Stimulated activated CD4-positive, alpha-beta T cell treated with anti-CD3 and anti-CD28 coated beads, Interleukin-2, amount 100 ng/mL, for 4 hours (primary cell): ENCODE measurements at regions not wholly inside any gene's neighbourhood (a gene's known extent, or its start where the extent isn't known, plus 50 kb on each side); places are given as distances from the start of the nearest gene placed in this dataset.
"Not testable (repeated sequence)": the region's sequence is repeated elsewhere in the genome, so short reads cannot be mapped to it uniquely, and the experiment has no call there.

ENCODE experiments used
- DNase-seq: peaks from one replicate; pipeline ENCODE4 v3.0.0-alpha.2; 2020; ENCODE audit warnings: low read depth

GRCh38 chr5:92147798-92148197 lies 764.7 kb upstream of the ARRDC3 start:
- DNase-seq: no peak

DNA sequence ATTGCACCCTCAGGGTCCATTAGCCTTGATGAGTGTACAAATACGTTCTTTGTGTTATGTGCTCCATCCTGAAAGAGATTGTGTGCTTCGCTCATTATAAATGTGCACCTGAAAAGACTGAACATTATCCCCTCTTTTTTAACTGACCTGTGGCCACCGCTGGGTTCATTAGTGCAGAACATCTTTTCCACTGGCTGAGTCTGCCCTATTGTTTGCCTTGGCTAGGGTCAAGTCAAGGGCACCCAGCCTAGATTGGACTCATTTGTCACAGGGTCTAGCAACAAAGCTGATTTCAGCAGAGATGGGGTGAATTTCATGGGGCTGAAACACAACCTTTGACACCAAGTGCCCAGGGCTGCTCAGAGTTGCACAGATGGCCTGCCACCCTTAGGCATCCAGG lies 764.1 kb upstream of the ARRDC3 start:
- DNase-seq: no peak

DNA sequence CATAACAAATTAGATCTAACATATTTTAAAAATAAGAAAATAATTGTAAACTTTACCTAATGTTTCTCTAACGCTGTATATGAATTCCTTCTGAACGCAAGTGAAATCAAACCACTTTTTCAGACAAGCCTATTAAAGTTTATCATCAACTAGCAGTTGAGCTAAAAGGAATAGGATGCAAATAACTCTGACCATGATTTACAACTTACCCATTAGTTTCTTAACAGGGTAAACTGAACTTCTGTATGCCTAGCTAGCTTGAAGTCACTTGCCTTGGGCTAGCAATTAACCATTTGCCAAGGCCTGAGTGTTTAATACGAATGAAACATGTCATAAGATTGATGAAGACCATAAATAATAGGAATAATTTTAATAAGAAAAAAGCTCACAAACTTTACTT lies 762.7 kb upstream of the ARRDC3 start:
- no peak for DNase-seq

DNA sequence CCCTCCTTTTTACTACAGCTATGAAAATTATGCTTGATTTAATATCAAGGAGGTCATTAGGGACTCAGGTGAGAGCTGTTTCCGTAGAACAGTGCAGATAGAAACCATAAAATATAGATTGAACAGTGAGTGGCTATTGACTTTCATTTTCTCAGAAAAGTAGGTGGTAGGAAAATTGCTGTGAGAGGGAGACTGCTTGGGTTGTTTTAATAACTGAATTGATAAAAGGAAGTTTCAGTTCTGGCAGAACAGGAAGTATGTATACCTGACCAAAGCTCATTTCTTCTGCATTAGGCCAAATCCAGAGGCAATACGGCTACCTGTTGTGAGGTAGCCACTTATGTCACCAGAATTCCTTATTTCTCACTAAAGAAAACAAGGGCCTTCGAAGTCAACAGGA lies 761.7 kb upstream of the ARRDC3 start:
- DNase-seq: no peak

GRCh38 chr5:92132294-92132908 lies 749.3 kb upstream of the ARRDC3 start:
- not testable (repeated sequence) for DNase-seq

DNA sequence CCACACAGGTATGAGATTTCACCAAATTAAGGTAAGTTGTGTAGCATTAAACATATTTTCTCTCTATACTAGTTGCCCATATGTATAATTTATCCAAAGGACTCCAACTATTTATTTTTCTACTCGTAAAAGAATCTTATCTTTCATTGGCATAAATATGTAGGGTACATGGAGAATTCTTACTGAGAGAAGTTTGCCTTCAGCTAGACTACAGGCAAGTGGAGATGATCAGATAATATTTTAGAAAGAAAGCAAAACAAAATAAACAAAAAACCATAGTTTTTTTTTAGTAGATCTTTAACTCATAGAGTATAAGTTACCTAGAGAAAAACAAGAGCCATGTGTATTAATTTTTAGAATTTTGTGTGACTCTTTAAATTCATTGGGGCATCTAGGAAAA lies 743.1 kb upstream of the ARRDC3 start:
- no peak for DNase-seq

- DNase-seq: no peak
Measured at GRCh38 chr5:92119110-92119509, 736.0 kb upstream of the ARRDC3 start.

DNA sequence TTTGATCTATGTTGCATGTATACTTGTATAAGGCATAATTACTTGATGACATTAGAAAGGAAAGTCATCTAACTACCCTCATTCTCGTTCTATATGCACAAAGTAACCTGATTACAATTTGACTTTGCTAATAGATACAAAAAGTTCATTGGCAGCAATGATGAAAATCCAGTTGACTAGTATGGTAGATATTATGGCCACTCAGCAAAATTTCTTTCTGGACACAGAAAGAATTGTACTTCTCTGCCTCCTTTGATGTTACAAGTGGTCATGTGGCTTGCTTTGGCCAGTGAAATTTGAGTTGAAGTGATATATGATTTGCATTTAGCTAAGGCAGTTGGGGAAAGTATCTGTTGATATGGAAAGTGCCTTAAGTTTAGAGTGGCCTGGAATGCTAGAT lies 723.7 kb upstream of the ARRDC3 start:
- no peak for DNase-seq

GRCh38 chr5:92104126-92104525 lies 721.0 kb upstream of the ARRDC3 start:
- no peak for DNase-seq

GRCh38 chr5:92102313-92102712 lies 719.2 kb upstream of the ARRDC3 start:
- DNase-seq: no peak

DNA sequence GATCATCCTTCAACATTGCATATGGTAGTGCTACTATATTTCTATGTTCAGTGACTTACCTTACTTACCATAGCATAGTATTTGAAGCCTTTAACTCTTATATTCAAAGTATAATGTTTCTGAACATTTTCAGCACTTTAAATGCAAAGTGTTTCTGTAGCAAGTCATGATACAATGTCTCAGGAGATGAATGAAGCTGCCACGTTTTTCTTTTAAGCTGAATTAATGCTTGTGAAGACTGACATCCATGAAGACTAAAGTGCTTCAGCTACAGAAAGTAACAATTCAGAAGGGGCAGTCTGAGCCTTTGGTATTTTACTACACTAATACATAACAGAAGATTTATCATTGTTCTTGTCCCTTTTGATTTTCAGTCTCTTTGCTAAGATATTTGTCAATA lies 709.1 kb upstream of the ARRDC3 start:
- DNase-seq: no peak

DNA sequence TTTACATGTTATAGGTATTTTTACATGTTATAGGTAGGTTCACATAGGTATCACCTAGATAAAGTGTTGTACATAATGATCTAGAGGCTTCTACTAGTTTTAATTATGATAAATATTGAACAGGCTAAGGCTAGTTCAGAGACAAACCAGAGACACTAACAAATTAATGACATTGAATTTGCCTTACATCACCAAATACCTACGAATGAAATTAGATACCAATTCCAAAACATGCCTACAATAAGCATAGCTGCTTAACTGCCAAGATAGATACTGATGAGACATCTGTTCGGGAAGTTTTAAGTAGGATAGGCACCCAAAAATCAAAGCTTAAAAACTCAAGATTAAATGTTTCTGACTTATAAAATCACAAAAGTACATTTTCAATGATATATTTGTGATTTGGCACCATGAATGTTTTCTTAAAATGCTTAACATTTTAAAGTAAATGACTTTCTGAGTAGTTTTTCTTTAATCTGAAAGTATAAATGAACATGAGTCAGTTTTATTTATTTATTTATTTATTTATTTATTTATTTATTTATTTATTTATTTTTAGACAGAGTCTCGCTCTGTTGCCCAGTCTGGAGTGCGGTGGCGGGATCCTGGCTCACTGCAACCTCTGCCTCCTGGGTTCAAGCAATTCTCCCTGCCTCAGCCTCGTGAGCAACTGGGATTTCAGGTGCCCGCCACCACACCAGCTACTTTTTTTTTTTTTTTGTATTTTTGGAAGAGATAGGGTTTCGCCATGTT lies 703.1 kb upstream of the ARRDC3 start:
- DNase-seq: no peak

- DNase-seq: no peak
Measured at GRCh38 chr5:92081958-92082712, 699.0 kb upstream of the ARRDC3 start.

- DNase-seq: no peak
Measured at GRCh38 chr5:92070786-92071185, 687.7 kb upstream of the ARRDC3 start.

DNA sequence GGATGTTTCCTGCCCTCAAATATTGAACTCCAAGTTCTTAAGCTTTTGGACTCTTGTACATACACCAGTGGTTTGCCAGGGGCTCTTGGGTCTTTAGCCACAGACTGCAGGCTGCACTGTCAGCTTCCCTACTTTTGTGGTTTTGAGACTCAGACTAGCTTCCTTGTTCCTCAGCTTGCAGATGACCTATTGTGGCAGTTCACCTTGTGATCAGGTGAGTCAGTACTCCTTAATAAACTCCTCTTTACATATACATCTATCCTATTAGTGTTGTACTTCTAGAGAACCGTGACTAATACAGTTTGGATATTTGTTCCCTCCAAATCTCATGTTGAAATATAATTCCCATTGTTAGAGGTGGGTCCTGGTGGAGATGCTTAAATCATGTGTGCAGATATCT lies 681.9 kb upstream of the ARRDC3 start:
- DNase-seq: no peak

DNA sequence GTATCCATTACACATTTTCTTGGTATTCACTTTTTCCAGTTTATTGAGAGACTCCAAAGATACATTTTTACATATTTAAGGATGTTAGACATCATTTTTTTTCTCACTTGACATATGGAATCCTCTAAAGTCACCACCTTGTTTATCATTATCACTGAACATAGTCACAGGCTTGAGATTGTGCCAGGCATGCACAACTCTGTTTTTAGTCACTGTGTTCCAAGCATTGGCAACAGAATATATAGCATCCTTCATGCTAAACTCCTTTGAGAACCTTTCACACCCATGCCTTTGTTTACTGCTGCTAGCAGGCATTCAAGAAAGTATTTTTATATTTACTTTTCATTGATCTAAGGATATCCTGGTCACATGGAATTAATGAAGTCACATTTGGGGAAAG lies 668.6 kb upstream of the ARRDC3 start:
- no peak for DNase-seq

- DNase-seq: no peak
Measured at GRCh38 chr5:92050970-92051369, 667.9 kb upstream of the ARRDC3 start.

DNA sequence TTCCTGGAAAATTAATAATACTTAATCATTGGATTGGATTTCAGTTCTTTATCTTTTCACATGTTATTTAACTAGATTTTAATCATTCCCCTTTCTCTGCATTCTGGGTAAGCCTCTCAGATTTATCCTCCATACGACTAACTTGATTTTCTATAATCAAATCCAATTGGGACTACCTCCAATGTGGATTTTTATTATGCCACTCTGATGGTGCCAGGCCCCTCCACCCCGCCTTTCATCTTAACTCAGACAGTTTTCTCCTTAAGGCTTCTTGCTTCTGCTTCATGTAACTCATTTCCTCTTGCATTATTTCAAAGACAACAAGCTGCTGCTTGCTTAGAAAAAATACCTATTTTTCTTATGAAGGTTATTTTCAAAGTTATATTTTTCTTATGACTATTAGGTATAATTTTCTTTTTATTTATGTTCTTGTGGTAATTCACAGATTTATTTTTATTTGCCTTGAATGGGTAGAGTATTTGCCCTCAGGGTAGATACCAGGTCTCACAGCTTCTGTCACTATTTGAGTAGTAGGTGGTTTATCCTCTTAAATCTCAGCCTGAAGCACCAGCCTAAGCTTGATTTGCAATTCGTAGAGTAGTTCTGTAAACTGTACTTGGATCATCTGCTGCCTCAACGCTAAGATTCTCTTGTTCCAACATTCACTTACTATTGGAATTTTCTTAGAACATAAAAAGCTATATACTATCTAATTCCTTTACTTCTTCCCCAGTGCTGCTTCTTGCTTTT lies 659.0 kb upstream of the ARRDC3 start:
- no peak for DNase-seq

GRCh38 chr5:92041206-92041605 lies 658.1 kb upstream of the ARRDC3 start:
- no peak for DNase-seq

DNA sequence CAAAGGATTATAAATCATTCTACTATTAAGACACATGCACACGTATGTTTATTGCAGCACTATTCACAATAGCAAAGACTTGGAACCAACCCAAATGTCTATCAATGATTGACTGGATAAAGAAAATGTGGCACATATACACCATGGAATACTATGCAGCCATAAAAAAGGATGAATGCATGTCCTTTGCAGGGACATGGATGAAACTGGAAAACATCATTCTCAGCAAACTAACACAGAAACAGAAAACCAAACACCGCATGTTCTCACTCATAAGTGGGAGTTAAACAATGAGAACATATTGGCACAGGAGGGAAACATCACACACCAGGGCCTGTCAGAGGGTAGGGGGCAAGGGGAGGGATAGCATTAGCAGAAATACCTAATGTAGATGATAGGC lies 646.7 kb upstream of the ARRDC3 start:
- DNase-seq: not testable (repeated sequence)

GRCh38 chr5:92023555-92023954 lies 640.4 kb upstream of the ARRDC3 start:
- DNase-seq: no peak

DNA sequence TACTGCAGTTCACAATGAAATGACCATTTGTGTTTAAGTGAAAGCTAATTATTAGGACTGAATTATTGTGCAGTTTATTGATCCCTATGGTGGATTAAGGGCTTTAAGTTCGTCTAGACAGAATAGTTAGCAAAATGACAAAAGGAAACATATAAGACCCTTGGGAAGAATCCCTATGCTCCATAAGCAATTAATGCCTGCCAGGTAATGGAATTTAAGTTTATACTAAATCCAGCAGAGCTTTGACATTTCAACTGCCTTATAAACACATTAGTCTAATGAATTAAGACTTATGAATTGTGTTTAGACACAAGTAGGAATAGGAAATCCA lies 640.0 kb upstream of the ARRDC3 start:
- no peak for DNase-seq
